CD4-positive, CD25-positive, alpha-beta regulatory T cell (primary cell): ENCODE measurements at regions not wholly inside any gene's neighbourhood (a gene's known extent, or its start where the extent isn't known, plus 50 kb on each side); places are given as distances from the start of the nearest gene placed in this dataset.

ENCODE experiments used
- ATAC-seq, 2 donors: fragments of 150-1000 bp; cut with Tn5 transposase; one replicate each; pipeline ENCODE4 v1.10.0; 2021; ENCODE audit warnings: low read depth in 2 of 2, moderate number of reproducible peaks in 2 of 2, moderate library complexity in 1 of 2
- DNase-seq, 3 donors: peaks; one replicate each; pipeline versions ENCODE4 v3.0.0 to v3.0.0-alpha.2; 2012 to 2022; ENCODE audit warnings: mixed read lengths in 1 of 3
- H3K27ac ChIP-seq: one replicate; pipeline ENCODE4 v1.7.0; 2013; ENCODE audit warnings: mild to moderate bottlenecking, low read length; ENCODE audit not compliant: insufficient read depth, poor library complexity, severe bottlenecking
- H3K27me3 ChIP-seq: one replicate; pipeline ENCODE4 v1.7.0; 2013; ENCODE audit warnings: low read length; ENCODE audit not compliant: control insufficient read depth, insufficient read depth
- H3K36me3 ChIP-seq: one replicate; pipeline ENCODE4 v1.7.0; 2013; ENCODE audit warnings: mild to moderate bottlenecking, low read length, moderate library complexity; ENCODE audit not compliant: control insufficient read depth, insufficient read depth
- H3K4me1 ChIP-seq: 2 replicates; pipeline ENCODE4 v1.7.0; 2013; ENCODE audit warnings: mild to moderate bottlenecking, low read length; ENCODE audit not compliant: insufficient read depth, control insufficient read depth, poor library complexity, severe bottlenecking
- H3K4me3 ChIP-seq: one replicate; pipeline ENCODE4 v1.7.0; 2013; ENCODE audit warnings: low read depth, mild to moderate bottlenecking, low read length, moderate library complexity
- H3K9me3 ChIP-seq, 2 experiments: 1 replicate in 1 of 2; 2 replicates in 1 of 2; pipeline ENCODE4 v1.7.0; 2013; ENCODE audit warnings: low read length in 2 of 2, mild to moderate bottlenecking in 1 of 2, moderate library complexity in 1 of 2; ENCODE audit not compliant: control insufficient read depth in 2 of 2
- H3K27ac Mint-ChIP-seq, 3 donors: one replicate each; pipeline ENCODE4 v1.8.0; 2020 to 2022; ENCODE audit warnings: mild to moderate bottlenecking in 3 of 3, mixed read lengths in 3 of 3, moderate library complexity in 2 of 3
- H3K27me3 Mint-ChIP-seq: one replicate; pipeline ENCODE4 v1.8.0; 2022; ENCODE audit warnings: mild to moderate bottlenecking, mixed read lengths
- H3K36me3 Mint-ChIP-seq: one replicate; pipeline ENCODE4 v1.8.0; 2020; ENCODE audit warnings: mixed read lengths
- H3K4me1 Mint-ChIP-seq, 4 donors: one replicate each; pipeline ENCODE4 v1.8.0; 2020 to 2022; ENCODE audit warnings: mixed read lengths in 4 of 4, mild to moderate bottlenecking in 1 of 4
- H3K4me3 Mint-ChIP-seq, 4 donors: one replicate each; pipeline ENCODE4 v1.8.0; 2020 to 2022; ENCODE audit warnings: mild to moderate bottlenecking in 4 of 4, mixed read lengths in 4 of 4, moderate library complexity in 3 of 4
- H3K9me3 Mint-ChIP-seq, 7 donors: one replicate each; pipeline ENCODE4 v1.8.0; 2020 to 2022; ENCODE audit warnings: mixed read lengths in 7 of 7, mild to moderate bottlenecking in 3 of 7, moderate library complexity in 2 of 7

GRCh38 chr9:108639696-108640095 lies 216.1 kb downstream of the ACTL7B start:
- H3K4me3 ChIP-seq: no peak overlapping the region
- ATAC-seq: no peak
- no peaks in the 10 kb centered on the region for H3K36me3 ChIP-seq
- H3K4me3 Mint-ChIP-seq: no peak overlapping the region
- H3K4me1 Mint-ChIP-seq: no peaks in the 10 kb centered on the region
- no peaks in the 10 kb centered on the region for H3K9me3 ChIP-seq
- H3K36me3 Mint-ChIP-seq: no peaks in the 10 kb centered on the region
- H3K27me3 Mint-ChIP-seq: no peaks in the 10 kb centered on the region
- H3K9me3 Mint-ChIP-seq: peaks cover 0 to 9% (median 0%) of the 10 kb centered on the region in 7 donors
- H3K27me3 ChIP-seq: no peaks in the 10 kb centered on the region
- no peak for DNase-seq
- H3K27ac Mint-ChIP-seq: no peak overlapping the region
- no peaks in the 10 kb centered on the region for H3K4me1 ChIP-seq
- H3K27ac ChIP-seq: no peak overlapping the region

- no peak overlapping the region for H3K4me3 Mint-ChIP-seq
- no peaks in the 10 kb centered on the region for H3K27me3 ChIP-seq
- H3K36me3 Mint-ChIP-seq: no peaks in the 10 kb centered on the region
- no peak for DNase-seq
- no peaks in the 10 kb centered on the region for H3K4me1 Mint-ChIP-seq
- H3K36me3 ChIP-seq: no peaks in the 10 kb centered on the region
- no peak overlapping the region for H3K27ac Mint-ChIP-seq
- no peak overlapping the region for H3K4me3 ChIP-seq
- no peaks in the 10 kb centered on the region for H3K27me3 Mint-ChIP-seq
- no peak for ATAC-seq
- H3K9me3 Mint-ChIP-seq: peaks cover 0 to 5% (median 0%) of the 10 kb centered on the region in 7 donors
- no peaks in the 10 kb centered on the region for H3K4me1 ChIP-seq
- no peak overlapping the region for H3K27ac ChIP-seq
- no peaks in the 10 kb centered on the region for H3K9me3 ChIP-seq
Observed at GRCh38 chr9:108639091-108639490, 216.7 kb downstream of the ACTL7B start.

- ATAC-seq: no peak
- DNase-seq: no peak
- Mint-ChIP-seq H3K4me3 (no peak overlapping the region), H3K36me3 (no peaks in the 10 kb centered on the region), H3K27me3 (no peaks in the 10 kb centered on the region), H3K4me1 (no peaks in the 10 kb centered on the region), H3K27ac (no peak overlapping the region), H3K9me3 (peaks cover 0 to 4% (median 0%) of the 10 kb centered on the region in 7 donors)
- Histone ChIP-seq H3K36me3 (no peaks in the 10 kb centered on the region), H3K27me3 (no peaks in the 10 kb centered on the region), H3K4me3 (no peak overlapping the region), H3K9me3 (no peaks in the 10 kb centered on the region), H3K27ac (no peak overlapping the region), H3K4me1 (no peaks in the 10 kb centered on the region)
Observed at GRCh38 chr9:108637340-108637739, 218.4 kb downstream of the ACTL7B start.

GRCh38 chr9:108636013-108636412 lies 219.8 kb downstream of the ACTL7B start:
- no peaks in the 10 kb centered on the region for H3K9me3 ChIP-seq
- DNase-seq: no peak
- no peak overlapping the region for H3K4me3 Mint-ChIP-seq
- no peaks in the 10 kb centered on the region for H3K36me3 Mint-ChIP-seq
- H3K27ac Mint-ChIP-seq: no peak overlapping the region
- H3K27me3 Mint-ChIP-seq: no peaks in the 10 kb centered on the region
- H3K4me1 Mint-ChIP-seq: no peaks in the 10 kb centered on the region
- H3K27me3 ChIP-seq: no peaks in the 10 kb centered on the region
- ATAC-seq: no peak
- no peaks in the 10 kb centered on the region for H3K4me1 ChIP-seq
- H3K4me3 ChIP-seq: no peak overlapping the region
- H3K9me3 Mint-ChIP-seq: peaks cover 0 to 3% (median 0%) of the 10 kb centered on the region in 7 donors
- no peak overlapping the region for H3K27ac ChIP-seq
- no peaks in the 10 kb centered on the region for H3K36me3 ChIP-seq

GRCh38 chr9:108634672-108635462 lies 220.9 kb downstream of the ACTL7B start:
- Histone ChIP-seq H3K27me3 (no peaks in the 10 kb centered on the region), H3K27ac (no peak overlapping the region), H3K4me3 (no peak overlapping the region), H3K36me3 (no peaks in the 10 kb centered on the region), H3K9me3 (no peaks in the 10 kb centered on the region), H3K4me1 (no peaks in the 10 kb centered on the region)
- Mint-ChIP-seq H3K9me3 (peaks cover 0 to 3% (median 0%) of the 10 kb centered on the region in 7 donors), H3K36me3 (no peaks in the 10 kb centered on the region), H3K4me1 (no peaks in the 10 kb centered on the region), H3K4me3 (no peak overlapping the region), H3K27me3 (no peaks in the 10 kb centered on the region), H3K27ac (no peak overlapping the region)
- DNase-seq (no peak), ATAC-seq (no peak)

GRCh38 chr9:108634204-108634603 lies 221.6 kb downstream of the ACTL7B start:
- H3K4me3 ChIP-seq: no peak overlapping the region
- H3K27me3 Mint-ChIP-seq: no peaks in the 10 kb centered on the region
- peaks cover 0 to 3% (median 0%) of the 10 kb centered on the region in 7 donors for H3K9me3 Mint-ChIP-seq

GRCh38 chr9:108631496-108632285 lies 224.1 kb downstream of the ACTL7B start:
- Mint-ChIP-seq H3K36me3 (peaks cover 4% of the 10 kb centered on the region), H3K27ac (no peak overlapping the region), H3K9me3 (peaks cover 0 to 6% (median 0%) of the 10 kb centered on the region in 7 donors), H3K4me3 (no peak overlapping the region), H3K4me1 (no peaks in the 10 kb centered on the region), H3K27me3 (no peaks in the 10 kb centered on the region)
- H3K27me3 ChIP-seq: no peaks in the 10 kb centered on the region
- DNase-seq: no peak
- no peak overlapping the region for H3K4me3 ChIP-seq
- no peak for ATAC-seq
- H3K9me3 ChIP-seq: no peaks in the 10 kb centered on the region
- H3K4me1 ChIP-seq: no peaks in the 10 kb centered on the region
- no peak overlapping the region for H3K27ac ChIP-seq
- no peaks in the 10 kb centered on the region for H3K36me3 ChIP-seq

More at GRCh38 chr9:108634204-108634603, 221.6 kb downstream of the ACTL7B start:
- no peak overlapping the region for H3K4me3 Mint-ChIP-seq
- Histone ChIP-seq H3K27ac (no peak overlapping the region), H3K27me3 (no peaks in the 10 kb centered on the region), H3K4me1 (no peaks in the 10 kb centered on the region), H3K9me3 (no peaks in the 10 kb centered on the region), H3K36me3 (no peaks in the 10 kb centered on the region)
- no peaks in the 10 kb centered on the region for H3K4me1 Mint-ChIP-seq
- no peak overlapping the region for H3K27ac Mint-ChIP-seq
- H3K36me3 Mint-ChIP-seq: no peaks in the 10 kb centered on the region
- DNase-seq (no peak), ATAC-seq (no peak)
